ENCODE measurements at regions not wholly inside any gene's neighbourhood (a gene's known extent, or its start where the extent isn't known, plus 50 kb on each side); places are given as distances from the start of the nearest gene placed in this dataset.

DNA sequence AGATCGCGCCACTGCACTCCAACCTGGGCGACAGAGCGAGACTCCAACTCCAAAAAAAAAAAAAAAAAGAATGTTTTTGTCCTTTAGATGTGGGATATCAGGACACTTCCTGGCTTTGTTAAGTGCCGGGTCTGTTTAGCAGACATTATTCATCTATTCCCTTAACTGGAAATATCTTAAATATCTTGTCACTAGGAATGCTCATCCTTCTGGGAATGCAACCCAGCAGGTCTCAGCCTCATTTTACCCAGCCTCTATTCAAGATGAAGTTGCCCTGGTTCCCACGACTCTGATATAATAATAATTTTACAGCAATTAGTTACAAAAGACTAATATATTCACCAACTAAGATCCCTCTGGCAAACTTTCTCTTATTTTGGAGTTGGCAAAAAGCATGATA is 260.9 kb upstream of the SLITRK3 start:
- TF ChIP-seq CTCF (IDR thresholded peaks at IDR 0.05) (no peak), POLR2A (IDR thresholded peaks at IDR 0.05) (no peak), POLR2AphosphoS5 (IDR thresholded peaks at IDR 0.05) (no peak), EP300 (IDR thresholded peaks at IDR 0.05) (no peak)

Data from stomach (tissue), 4 donors.